WTC11 (cell line): ENCODE measurements at regions not wholly inside any gene's neighbourhood (a gene's known extent, or its start where the extent isn't known, plus 50 kb on each side); places are given as distances from the start of the nearest gene placed in this dataset.

Experiments used
- ATAC-seq: fragments of 200-7000 bp; cut with Tn5 transposase; 2 replicates; pipeline ENCODE4 v1.10.0; 2021; ENCODE audit warnings: mild to moderate bottlenecking, moderate library complexity
- CTCF ChIA-PET: fragments of 300-600 bp; sonication (Branson Sonifier 250); formaldehyde crosslinking; loops from one replicate; lab custom pipeline; 2021; ENCODE audit warnings: antibody characterized with exemption; lab: Charles Lee
- POLR2A ChIA-PET: fragments of 350-600 bp; sonication (Branson Sonifier 250); formaldehyde crosslinking; loops from one replicate; lab custom pipeline; 2021; ENCODE audit warnings: antibody characterized with exemption; lab: Charles Lee
- DNase-seq: peaks from one replicate; pipeline ENCODE4 v3.0.0; 2021; ENCODE audit warnings: low spot score
- H3K27ac Mint-ChIP-seq: 2 replicates; pipeline ENCODE4 v1.8.0; 2021; ENCODE audit warnings: mixed read lengths
- H3K27me3 Mint-ChIP-seq: 2 replicates; pipeline ENCODE4 v1.8.0; 2021; ENCODE audit warnings: low read depth, mild to moderate bottlenecking, moderate library complexity, mixed read lengths
- H3K36me3 Mint-ChIP-seq: 2 replicates; pipeline ENCODE4 v1.8.0; 2021; ENCODE audit warnings: mixed read lengths
- H3K4me1 Mint-ChIP-seq: 2 replicates; pipeline ENCODE4 v1.8.0; 2022; ENCODE audit warnings: mixed read lengths
- H3K4me3 Mint-ChIP-seq: 2 replicates; pipeline ENCODE4 v1.8.0; 2021; ENCODE audit warnings: mild to moderate bottlenecking, moderate library complexity, mixed read lengths
- H3K9me3 Mint-ChIP-seq: 2 replicates; pipeline ENCODE4 v1.8.0; 2021; ENCODE audit warnings: mixed read lengths
- AFF4 ChIP-seq: sonication (generic); formaldehyde crosslinking; IDR thresholded peaks from 2 replicates; pipeline ENCODE4 v1.8.1; 2023; ENCODE audit warnings: mild to moderate bottlenecking, missing genetic modification reagents, borderline replicate concordance
- CBFB ChIP-seq: sonication (generic); formaldehyde crosslinking; IDR thresholded peaks from 2 replicates; pipeline ENCODE4 v1.8.1; 2022; ENCODE audit warnings: mild to moderate bottlenecking, low read depth, missing genetic modification reagents
- ETV6 ChIP-seq: sonication (generic); formaldehyde crosslinking; IDR thresholded peaks from 2 replicates; pipeline ENCODE4 v1.8.1; 2022; ENCODE audit warnings: mild to moderate bottlenecking, missing genetic modification reagents
- FOXK1 ChIP-seq: sonication (generic); formaldehyde crosslinking; IDR thresholded peaks from 2 replicates; pipeline ENCODE4 v1.8.0; 2022; ENCODE audit warnings: mild to moderate bottlenecking, moderate library complexity, missing genetic modification reagents
- GTF2I ChIP-seq: fragments of 250-450 bp; sonication (Bioruptor Pico); conservative IDR thresholded peaks from 2 replicates; pipeline ENCODE4 v1.4.0; 2021; ENCODE audit warnings: mild to moderate bottlenecking
- MYBL2 ChIP-seq: sonication (generic); formaldehyde crosslinking; IDR thresholded peaks from 2 replicates; pipeline ENCODE4 v1.8.1; 2023; ENCODE audit warnings: mild to moderate bottlenecking, moderate library complexity, missing genetic modification reagents
- PRDM15 ChIP-seq: sonication (generic); formaldehyde crosslinking; IDR thresholded peaks from 2 replicates; pipeline ENCODE4 v1.8.0; 2022; ENCODE audit warnings: missing genetic modification reagents
- PRRX2 ChIP-seq: fragments of 250-450 bp; sonication (Bioruptor Pico); IDR thresholded peaks from 2 replicates; pipeline ENCODE4 v1.8.0; 2021; ENCODE audit warnings: mild to moderate bottlenecking
- TEAD1 ChIP-seq: sonication (generic); formaldehyde crosslinking; IDR thresholded peaks from 2 replicates; pipeline ENCODE4 v1.8.0; 2022; ENCODE audit warnings: mild to moderate bottlenecking, missing genetic modification reagents
- TP53 ChIP-seq: sonication (generic); formaldehyde crosslinking; IDR thresholded peaks from 2 replicates; pipeline ENCODE4 v1.8.1; 2023; ENCODE audit warnings: mild to moderate bottlenecking, missing genetic modification reagents
- ZNF317 ChIP-seq: sonication (generic); formaldehyde crosslinking; IDR thresholded peaks from 2 replicates; pipeline ENCODE4 v1.8.1; 2023; ENCODE audit warnings: low read depth, mild to moderate bottlenecking, moderate library complexity, missing genetic modification reagents, borderline replicate concordance
- ZNF423 ChIP-seq: fragments of 250-450 bp; sonication (Bioruptor Pico); IDR thresholded peaks from 2 replicates; pipeline ENCODE4 v2.1.2; 2022; ENCODE audit warnings: mild to moderate bottlenecking, moderate library complexity
- ZNF425 ChIP-seq: fragments of 250-450 bp; sonication (Bioruptor Pico); conservative IDR thresholded peaks from 2 replicates; pipeline ENCODE4 v1.9.0; 2021; ENCODE audit warnings: mild to moderate bottlenecking
- TF ChIP-seq, protein P1 (sequence below): fragments of 250-450 bp; sonication (Bioruptor Pico); IDR thresholded peaks from 2 replicates; pipeline ENCODE4 v1.8.0; 2021; ENCODE audit warnings: mild to moderate bottlenecking
- TF ChIP-seq, protein P2 (sequence below): sonication (generic); formaldehyde crosslinking; IDR thresholded peaks from 2 replicates; pipeline ENCODE4 v1.8.1; 2022; ENCODE audit warnings: mild to moderate bottlenecking, moderate library complexity, missing genetic modification reagents
- TF ChIP-seq, protein P3 (sequence below): sonication (generic); formaldehyde crosslinking; IDR thresholded peaks from 2 replicates; pipeline ENCODE4 v1.8.0; 2022; ENCODE audit warnings: mild to moderate bottlenecking, missing genetic modification reagents
- TF ChIP-seq, protein P4 (sequence below): fragments of 250-450 bp; sonication (Bioruptor Pico); IDR thresholded peaks from 2 replicates; pipeline ENCODE4 v1.9.0; 2021; ENCODE audit warnings: mild to moderate bottlenecking
- TF ChIP-seq, protein P5 (sequence below): sonication (generic); formaldehyde crosslinking; conservative IDR thresholded peaks from 2 replicates; pipeline ENCODE4 v1.8.1; 2023; ENCODE audit warnings: mild to moderate bottlenecking, low read depth, missing genetic modification reagents, moderate library complexity

DNA sequence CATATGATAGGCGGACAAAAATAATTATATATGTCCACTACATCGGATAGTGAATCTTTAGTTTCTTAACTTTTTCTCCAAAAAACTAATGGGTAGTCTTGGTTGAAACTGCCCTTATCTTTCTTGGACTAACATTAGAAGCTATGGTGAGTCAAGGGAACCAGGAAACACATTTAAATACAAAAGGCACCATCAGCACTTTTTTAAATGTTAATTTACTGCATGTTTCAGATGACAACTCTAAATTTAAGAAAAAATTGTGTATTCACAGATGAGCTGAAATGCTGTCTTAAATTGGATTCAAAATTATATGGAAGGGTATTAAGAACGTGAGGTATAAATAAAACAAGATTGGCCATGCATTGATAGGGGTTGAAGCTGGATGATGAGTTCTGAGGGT, 75.6 kb upstream of the CERS6 start (continued):
- no peak for TF ChIP-seq AFF4 (CRISPR knock-in tag)

- DNase-seq (no peak), ATAC-seq (no peak)
- CTCF ChIA-PET: no interaction called here
- Mint-ChIP-seq H3K4me3 (no peak overlapping the region), H3K27ac (no peak overlapping the region), H3K36me3 (no peaks in the 10 kb centered on the region), H3K27me3 (no peaks in the 10 kb centered on the region), H3K4me1 (no peaks in the 10 kb centered on the region), H3K9me3 (peaks cover 4% of the 10 kb centered on the region; the same call in 1 of the 2 replicates)
- POLR2A ChIA-PET: no interaction called here
- TF ChIP-seq ZNF423 (CRISPR knock-in tag) (no peak), GTF2I (no peak)
- TF ChIP-seq, protein P1, sequence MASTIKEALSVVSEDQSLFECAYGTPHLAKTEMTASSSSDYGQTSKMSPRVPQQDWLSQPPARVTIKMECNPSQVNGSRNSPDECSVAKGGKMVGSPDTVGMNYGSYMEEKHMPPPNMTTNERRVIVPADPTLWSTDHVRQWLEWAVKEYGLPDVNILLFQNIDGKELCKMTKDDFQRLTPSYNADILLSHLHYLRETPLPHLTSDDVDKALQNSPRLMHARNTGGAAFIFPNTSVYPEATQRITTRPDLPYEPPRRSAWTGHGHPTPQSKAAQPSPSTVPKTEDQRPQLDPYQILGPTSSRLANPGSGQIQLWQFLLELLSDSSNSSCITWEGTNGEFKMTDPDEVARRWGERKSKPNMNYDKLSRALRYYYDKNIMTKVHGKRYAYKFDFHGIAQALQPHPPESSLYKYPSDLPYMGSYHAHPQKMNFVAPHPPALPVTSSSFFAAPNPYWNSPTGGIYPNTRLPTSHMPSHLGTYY (CRISPR knock-in tag): no peak
Measured at GRCh38 chr2:168392024-168392423, 64.0 kb upstream of the CERS6 start.

DNA sequence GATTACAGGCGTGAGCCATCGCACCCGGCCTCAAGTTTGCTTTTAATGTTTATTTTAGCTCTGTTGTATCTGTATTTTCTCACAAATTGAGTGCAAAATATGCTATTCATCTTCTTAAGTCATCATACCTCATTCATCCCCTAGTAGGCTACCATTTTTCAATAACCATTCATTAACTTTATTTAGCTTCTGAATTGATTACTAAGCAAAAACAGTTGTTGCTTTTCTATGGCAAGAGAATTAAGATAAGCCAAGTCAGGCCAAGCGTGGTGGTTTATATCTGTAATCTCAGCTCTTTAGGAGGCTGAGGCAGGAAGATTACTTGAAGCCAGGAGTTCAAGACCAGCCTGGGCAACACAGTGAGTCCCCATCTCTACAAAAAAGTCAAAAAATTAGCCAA, 63.3 kb upstream of the CERS6 start:
- no peaks in the 10 kb centered on the region for H3K36me3 Mint-ChIP-seq
- H3K4me1 Mint-ChIP-seq: no peaks in the 10 kb centered on the region
- no peak overlapping the region for H3K27ac Mint-ChIP-seq
- no peaks in the 10 kb centered on the region for H3K27me3 Mint-ChIP-seq
- DNase-seq (no peak), ATAC-seq (no peak)
- CTCF ChIA-PET: no interaction called here
- H3K4me3 Mint-ChIP-seq: no peak overlapping the region
- POLR2A ChIA-PET: no interaction called here
- peaks cover 4% of the 10 kb centered on the region; the same call in 1 of the 2 replicates for H3K9me3 Mint-ChIP-seq
- TF ChIP-seq GTF2I (no peak), MYBL2 (CRISPR knock-in tag) (no peak), PRRX2 (CRISPR knock-in tag) (no peak), TEAD1 (CRISPR knock-in tag) (no peak), ZNF425 (no peak), PRDM15 (CRISPR knock-in tag) (no peak), FOXK1 (CRISPR knock-in tag) (no peak), CBFB (no peak), ETV6 (CRISPR knock-in tag) (no peak), TP53 (CRISPR knock-in tag) (no peak), ZNF317 (CRISPR knock-in tag) (no peak)
- TF ChIP-seq, protein P2, sequence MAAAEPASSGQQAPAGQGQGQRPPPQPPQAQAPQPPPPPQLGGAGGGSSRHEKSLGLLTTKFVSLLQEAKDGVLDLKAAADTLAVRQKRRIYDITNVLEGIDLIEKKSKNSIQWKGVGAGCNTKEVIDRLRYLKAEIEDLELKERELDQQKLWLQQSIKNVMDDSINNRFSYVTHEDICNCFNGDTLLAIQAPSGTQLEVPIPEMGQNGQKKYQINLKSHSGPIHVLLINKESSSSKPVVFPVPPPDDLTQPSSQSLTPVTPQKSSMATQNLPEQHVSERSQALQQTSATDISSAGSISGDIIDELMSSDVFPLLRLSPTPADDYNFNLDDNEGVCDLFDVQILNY (CRISPR knock-in tag): no peak
- TF ChIP-seq, protein P3, sequence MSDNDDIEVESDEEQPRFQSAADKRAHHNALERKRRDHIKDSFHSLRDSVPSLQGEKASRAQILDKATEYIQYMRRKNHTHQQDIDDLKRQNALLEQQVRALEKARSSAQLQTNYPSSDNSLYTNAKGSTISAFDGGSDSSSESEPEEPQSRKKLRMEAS (CRISPR knock-in tag): no peak
- TF ChIP-seq, protein P4, sequence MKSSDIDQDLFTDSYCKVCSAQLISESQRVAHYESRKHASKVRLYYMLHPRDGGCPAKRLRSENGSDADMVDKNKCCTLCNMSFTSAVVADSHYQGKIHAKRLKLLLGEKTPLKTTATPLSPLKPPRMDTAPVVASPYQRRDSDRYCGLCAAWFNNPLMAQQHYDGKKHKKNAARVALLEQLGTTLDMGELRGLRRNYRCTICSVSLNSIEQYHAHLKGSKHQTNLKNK (CRISPR knock-in tag): no peak
- TF ChIP-seq, protein P5, sequence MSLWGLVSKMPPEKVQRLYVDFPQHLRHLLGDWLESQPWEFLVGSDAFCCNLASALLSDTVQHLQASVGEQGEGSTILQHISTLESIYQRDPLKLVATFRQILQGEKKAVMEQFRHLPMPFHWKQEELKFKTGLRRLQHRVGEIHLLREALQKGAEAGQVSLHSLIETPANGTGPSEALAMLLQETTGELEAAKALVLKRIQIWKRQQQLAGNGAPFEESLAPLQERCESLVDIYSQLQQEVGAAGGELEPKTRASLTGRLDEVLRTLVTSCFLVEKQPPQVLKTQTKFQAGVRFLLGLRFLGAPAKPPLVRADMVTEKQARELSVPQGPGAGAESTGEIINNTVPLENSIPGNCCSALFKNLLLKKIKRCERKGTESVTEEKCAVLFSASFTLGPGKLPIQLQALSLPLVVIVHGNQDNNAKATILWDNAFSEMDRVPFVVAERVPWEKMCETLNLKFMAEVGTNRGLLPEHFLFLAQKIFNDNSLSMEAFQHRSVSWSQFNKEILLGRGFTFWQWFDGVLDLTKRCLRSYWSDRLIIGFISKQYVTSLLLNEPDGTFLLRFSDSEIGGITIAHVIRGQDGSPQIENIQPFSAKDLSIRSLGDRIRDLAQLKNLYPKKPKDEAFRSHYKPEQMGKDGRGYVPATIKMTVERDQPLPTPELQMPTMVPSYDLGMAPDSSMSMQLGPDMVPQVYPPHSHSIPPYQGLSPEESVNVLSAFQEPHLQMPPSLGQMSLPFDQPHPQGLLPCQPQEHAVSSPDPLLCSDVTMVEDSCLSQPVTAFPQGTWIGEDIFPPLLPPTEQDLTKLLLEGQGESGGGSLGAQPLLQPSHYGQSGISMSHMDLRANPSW: no peak
